ENCODE measurements at regions not wholly inside any gene's neighbourhood (a gene's known extent, or its start where the extent isn't known, plus 50 kb on each side); places are given as distances from the start of the nearest gene placed in this dataset.
"Not testable (repeated sequence)": the region's sequence is repeated elsewhere in the genome, so short reads cannot be mapped to it uniquely, and the experiment has no call there.

DNA sequence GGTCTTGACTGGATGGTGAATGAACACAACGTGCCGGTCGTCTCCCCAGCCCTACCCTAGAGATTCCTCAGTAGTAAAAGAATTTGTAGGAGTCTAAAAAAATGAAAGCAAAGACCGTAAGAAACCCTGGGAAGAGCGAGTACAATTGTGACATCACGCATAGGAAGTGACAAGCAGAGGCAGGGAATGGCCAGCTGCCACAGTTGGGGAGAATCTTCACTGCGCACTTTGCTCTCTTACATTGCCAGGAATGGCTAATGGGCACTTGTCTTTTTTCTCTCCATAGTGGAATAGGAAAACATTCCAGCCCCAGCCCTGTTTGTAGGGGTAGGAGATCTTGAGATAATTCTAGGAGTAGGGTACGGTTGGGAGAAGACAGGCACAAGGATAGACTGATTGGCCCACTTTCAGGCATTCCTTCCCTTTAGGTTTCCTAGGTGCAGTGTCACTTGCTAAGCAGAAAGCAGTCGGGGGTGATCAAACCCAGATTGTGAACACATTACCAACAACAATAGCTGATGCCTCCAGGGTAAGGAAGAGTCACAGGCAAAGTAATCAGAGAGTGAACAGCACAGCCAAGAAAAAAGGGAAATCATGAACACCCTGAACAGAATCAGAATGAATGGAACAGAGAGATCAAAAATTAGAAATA is 302.7 kb downstream of the MAN2A1 start:
- no peak for DNase-seq

DNA sequence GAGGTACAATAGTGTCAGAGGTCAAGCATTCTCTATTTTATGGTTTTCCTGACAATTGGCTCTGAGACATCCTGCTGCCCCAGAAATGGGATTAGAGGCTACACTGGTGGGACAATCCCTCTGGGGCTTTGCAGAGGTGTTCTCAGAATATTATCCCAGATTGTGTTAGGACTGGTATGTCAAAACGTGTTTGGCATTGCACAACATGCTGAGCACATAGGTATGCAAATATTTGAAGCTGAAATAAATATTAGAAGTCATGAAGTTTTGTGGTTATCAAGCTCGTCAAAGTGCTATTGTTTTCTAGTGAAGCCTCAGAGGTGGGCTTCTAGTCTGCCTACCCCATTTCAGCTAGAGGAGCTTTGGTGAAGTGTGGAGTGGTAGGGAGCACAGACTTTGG is 304.4 kb downstream of the MAN2A1 start:
- DNase-seq, result no peak

DNA sequence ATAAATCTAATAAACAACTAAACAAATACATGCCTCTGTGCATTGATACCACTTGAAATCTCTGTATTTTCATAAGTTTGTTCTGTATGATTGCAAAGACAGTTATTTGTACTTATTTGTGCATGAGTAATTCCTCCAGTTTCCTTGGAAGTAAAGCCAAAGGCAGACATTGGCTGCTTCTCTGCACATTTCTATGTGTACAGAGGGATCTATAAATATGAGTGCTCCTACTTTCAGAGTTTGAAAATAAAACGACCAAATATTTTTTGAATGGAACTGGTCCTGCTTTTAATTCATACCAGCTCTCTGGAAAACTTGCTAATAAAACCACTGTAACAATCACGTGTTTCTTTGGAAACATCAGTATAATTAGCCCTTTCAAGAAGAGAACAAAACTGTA is 306.5 kb downstream of the MAN2A1 start:
- DNase-seq, result no peak

DNA sequence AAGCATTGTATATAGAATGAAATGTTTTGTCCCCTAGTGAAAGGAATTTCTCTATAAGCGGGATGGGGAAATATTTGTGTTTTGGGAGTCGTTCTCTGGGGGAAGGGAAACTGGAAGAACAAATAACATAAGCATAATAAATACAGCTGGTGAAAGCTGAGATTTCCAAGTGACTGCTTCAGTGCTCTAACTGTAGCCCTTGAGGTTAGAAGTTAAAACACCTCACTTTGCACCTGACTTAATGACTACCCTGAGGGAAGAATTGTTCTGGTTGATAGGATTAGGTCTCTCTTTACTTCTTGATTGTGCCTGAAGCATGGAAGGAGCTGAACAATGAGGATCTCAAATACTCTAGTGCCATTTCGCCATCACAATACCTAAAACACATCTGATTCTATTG is 307.4 kb downstream of the MAN2A1 start:
- no peak for DNase-seq

DNA sequence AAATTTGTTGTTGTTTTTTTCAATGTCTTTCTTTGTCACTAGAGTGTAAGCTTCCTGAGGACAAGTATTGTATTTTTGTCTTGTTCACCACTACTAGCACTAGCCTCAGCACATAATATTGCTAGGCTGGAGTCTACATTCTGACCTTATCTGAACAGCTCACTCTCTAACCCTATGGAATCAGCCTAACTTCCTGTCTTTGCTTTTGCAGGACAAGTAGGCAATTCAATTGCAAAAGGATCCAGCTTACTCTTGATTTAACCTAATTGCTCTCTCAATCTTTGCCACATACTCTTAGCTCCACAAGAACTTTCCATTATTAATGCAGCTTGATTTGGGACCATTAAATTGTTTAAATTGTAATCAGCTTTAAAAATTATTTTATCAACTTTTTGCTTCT is 308.5 kb downstream of the MAN2A1 start:
- no peak for DNase-seq

DNA sequence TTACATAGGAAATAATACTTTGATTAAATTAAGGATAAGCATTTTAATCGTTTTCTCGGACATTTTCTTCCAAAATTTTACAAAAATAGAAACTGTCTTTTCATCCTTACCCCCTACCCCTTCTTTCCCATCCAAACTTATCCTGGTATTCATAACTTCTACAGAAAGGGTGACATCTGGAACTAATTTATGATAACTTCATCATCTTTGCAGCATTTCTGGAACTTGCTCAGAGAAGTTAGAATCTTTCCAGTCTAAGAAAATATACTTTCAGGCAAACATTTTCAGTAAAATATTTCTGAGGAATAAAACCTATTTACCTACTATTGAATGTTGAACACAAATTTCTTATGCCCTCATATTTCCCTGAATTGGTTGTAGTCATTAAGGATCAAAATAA is 309.0 kb downstream of the MAN2A1 start:
- DNase-seq, result no peak

DNA sequence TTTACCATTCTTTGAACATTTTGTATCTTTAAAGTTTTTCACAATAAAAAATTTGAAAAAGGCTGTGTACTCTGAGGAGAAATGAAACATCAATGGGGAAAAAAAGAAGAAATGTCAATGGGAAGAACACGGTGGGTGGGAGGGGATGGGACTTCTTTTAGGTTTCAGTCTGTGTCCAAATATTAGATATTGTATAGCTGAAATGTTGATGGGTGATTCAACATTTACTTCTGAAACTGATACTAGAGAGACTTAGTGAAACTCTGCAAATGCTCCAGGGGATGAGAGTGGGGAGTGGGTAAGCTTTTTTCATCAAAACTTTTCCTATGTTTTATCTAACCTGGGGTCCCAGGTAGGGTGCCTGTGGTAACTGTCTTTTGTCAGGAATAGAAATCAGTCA is 311.9 kb downstream of the MAN2A1 start:
- DNase-seq, result no peak

DNA sequence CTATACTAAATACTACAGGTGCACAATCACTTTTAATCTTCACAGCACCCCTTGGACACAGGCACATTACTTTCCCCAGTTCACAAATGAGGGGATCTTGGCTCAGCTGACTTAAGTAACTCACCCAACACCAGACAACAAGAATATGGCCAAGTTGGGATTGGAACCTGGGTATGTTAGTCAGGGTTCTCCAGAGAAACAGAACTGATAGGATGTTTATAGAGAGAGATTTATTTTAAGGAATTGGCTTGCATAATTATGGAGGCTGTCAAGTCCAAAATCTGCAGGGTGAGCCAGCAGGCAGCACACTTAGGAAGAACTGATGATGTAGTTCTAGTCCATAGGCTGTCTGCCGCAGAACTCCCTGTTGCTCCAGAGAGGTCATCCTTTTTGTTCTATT is 312.9 kb downstream of the MAN2A1 start:
- no peak for DNase-seq

DNA sequence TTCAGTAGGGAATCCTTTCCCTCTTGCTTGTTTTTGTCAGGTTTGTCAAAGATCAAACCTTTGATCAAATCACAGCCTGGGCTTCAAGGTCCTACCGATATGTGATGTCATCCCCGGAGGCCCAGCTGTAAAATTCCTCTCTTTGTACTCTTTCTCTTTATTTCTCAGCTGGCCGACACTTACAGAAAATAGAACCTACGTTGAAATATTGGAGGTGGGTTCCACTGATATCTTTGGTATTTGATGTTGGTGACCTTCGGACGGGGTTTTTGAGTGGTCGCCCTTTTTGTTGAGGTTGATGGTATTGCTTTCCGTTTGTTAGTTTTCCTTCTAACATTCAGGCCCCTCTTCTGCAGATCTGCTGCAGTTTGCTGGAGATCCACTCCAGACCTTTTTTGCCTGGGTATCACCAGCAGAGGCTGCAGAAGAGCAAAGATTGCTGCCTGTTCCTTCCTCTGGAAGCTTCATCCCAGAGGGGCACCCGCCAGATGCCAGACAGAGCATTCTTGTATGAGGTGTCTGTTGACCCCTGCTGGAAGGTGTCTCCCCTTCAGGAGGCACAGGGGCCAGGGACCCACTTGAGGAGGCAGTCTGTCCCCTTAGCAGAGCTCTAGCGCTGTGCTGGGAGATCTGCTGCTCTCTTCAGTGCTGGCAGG is 316.3 kb downstream of the MAN2A1 start:
- DNase-seq, result not testable (repeated sequence)

DNA sequence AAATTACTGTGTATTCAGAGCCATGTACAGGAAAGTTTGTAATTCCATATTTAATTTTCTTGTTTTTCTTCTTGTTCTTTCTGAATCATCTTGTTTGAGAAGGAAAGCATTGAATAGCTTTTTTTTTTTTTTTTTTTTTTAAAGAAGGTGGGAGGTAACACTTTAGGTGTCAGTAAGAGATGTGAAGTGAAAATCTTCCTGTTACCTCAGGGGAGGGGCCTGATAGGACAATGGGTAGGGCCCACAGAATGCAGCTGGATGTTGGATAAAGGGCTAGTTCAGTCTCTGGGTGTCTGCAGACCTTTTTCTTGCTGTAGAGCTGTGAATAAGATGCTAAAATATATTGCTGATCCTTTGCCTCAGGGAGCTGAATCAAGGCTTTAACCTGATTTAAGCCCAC is 317.4 kb downstream of the MAN2A1 start:
- no peak for DNase-seq

DNA sequence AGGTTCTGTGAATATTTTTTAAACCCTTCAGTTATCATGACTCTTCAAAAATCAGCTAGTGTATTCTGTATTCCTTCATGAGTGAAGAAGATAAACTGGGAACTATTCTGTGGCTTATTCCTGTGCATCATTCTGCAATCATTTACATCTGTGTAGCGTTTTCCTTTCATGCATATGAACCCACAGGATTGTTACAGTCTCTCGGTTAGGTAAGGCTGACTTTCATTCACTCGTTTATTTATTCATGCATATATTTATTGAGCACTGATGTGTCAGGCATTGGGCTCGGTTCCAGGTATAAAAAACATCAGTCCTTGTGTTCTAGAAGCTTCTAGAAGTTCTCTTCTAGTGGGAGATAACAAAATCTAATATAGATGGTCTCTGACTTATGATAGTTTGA is 318.4 kb downstream of the MAN2A1 start:
- DNase-seq, result no peak

DNA sequence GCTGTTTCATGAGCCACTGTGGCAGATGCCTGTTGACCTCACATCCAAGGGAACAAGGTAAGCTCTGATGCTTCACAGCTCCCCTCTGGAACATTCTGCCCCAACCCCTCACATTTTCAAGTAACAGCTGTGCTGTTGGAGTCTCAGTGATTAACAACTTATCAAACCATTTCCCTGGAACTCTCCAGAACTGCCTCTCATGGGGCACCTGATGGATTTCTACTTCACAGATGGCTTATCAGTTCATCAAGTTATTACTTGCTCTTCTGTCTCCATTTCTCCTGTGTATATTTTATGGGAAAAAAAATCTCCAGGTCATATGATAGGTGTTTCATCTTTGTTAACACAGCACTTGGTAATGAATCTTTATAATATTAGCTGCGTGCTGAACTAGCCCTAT is 322.4 kb downstream of the MAN2A1 start:
- DNase-seq, result no peak

DNA sequence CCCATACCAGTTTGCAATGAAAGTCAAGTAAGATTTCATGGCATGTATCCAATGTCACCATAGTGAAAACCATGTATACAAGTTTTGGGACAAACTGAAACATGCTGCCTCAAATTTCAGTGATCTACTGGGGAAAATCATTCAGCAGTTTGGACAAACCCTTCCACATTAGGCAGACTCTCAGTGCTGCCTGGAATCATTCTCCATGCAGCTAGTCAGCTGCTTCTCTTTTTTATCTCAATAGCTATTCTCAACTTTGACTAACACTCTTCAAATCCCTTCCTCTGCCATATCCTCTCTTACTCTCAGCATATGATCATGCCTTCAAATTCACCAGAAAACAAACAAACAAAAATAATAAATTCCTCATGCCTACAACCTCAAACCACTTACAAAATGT is 323.3 kb downstream of the MAN2A1 start:
- DNase-seq, result no peak

DNA sequence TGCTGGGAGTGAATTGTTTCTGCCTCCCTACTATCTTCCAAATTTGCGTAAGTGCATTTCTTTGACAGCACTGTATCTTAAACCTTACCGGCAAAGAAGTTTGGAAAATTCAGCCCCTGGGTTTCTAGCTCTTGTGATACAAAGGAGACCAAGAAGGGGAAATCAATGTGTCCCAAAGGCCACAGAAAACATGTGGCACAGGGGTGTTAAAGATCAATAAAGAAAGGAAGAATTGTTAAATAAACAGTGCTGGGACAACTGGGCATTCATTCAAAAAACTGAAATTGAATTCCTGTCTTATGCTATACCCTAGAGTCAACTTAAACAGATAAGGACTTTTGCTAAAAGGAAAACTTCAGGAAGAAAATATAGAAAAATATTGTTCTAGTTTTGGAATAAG is 328.1 kb downstream of the MAN2A1 start:
- no peak for DNase-seq

DNA sequence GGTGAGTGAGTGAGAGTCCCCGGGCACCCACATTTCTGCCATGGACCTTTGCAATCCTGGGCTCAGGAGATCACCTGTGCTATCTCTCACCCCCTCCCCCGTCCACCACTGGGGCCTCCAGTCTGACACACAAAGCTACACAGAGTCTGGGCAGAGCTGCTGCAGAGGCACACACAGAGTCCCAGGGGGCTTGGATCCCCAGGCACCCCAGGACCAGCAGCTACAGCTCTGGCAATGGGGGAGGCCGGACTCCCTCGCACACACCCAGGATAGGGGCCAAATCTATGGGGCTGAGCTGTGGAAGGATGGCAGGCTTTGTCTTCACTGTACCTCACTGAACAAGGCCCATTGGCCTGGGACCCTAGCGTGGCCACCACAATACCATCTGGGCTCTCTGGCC is 328.8 kb downstream of the MAN2A1 start:
- no peak for DNase-seq

DNA sequence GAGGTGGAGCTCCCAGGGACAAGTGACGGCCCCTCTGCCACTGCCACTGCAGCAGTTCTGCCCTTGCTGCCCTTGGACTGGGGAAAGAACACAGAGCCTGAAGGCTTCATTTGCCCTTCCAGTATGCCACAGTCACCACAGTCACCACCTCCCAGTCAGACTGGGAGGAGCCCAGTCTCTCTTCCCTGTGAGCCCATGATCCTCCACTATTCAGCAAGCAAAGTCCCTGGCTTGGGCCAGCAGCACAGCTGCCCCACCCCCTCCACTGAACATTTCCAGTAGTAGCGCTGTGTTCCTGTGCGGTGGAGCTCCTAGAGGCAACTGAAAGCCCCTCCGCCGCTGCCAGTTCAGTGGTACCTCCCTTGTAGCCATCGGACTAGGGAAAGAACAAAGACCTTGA is 329.4 kb downstream of the MAN2A1 start:
- no peak for DNase-seq

DNA sequence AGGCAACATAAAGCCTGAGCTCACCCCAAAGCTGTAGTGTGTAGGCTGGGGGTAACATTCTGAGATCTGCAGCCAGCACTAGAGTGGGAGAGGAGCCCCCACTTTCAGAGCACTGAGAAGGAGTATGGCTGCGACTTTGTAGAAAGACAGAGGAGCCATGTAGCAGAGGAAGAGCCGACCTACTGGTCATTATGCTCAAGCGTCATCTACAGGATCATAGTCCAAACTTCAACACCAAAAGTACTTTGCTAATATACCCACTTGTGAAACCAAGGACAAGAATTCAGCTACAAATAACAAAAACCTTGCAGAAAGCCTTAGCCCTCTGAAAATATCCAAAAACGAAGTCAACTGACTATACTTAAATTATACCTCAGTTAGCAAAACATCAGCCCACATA is 330.1 kb downstream of the MAN2A1 start:
- no peak for DNase-seq

DNA sequence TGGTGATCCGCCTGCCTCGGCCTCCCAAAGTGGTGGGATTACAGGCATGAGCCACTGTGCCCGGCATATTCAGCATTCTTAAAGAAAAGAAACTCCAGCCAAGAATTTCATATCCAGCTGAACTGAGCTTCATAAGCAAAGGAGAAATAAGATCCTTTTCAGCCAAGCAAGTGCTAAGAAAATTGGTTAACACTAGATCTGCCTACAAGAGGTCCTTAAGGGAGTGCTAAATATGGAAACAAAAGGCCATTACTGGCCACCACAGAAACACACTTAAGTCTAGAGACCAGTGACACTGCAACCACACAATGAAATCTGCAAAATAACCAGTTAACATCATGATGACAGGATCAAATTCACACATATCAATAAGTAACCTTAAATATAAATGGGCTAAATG is 331.5 kb downstream of the MAN2A1 start:
- DNase-seq, result no peak

DNA sequence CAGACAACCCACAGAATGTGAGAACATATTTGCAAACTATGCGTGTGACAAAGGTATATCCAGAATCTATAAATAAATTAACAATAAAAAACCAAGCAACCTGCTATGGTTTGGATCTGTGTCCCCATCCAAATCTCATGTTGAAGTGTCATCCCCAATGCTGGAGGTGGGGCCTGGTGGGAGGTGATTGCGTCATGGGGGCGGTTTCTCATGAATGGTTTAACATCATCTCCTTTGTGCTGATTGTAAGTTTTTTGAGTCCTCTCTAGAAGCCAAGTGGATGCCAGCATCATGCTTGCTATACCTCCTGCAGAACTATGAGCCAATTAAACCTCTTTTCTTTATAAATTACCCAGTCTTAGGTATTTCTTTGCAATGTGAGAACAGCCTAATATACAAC is 335.4 kb downstream of the MAN2A1 start:
- no peak for DNase-seq

DNA sequence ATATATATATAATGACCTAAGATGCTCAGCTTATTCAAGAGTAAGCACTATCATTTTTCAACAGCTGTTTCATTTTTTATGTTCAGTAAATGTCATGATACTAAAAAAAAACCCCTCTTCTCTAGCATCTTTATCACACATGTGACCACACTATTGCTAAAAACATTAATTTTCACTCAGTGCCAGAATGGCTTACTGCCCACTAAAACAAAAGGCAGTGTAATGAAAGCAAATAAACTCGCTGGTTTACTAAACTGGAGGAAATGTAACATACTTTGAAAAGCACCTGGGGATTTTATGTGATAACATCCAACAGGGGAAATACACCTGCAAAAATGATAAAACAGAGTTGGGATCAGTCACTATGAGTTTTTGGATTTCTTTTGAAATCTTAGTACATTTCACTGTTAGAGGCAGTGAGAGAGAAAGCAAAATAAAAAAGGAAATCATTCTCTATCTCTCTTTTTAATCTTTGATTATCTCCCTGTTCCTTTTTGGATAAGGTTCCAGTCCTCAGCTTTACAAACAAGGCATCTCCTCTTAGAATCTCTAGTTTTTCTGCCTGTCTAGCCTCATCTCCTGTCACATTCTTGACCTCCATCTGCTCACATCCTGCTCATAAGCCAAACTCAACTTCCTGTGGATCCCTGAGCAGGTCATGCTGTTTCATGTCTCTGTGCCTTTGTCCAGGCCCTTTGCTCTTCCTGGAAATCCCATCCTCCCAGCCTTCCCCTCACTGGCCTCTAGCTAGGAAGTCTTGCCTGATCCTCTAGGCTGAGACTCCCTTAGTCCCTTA is 338.0 kb downstream of the MAN2A1 start:
- DNase-seq, result no peak

DNA sequence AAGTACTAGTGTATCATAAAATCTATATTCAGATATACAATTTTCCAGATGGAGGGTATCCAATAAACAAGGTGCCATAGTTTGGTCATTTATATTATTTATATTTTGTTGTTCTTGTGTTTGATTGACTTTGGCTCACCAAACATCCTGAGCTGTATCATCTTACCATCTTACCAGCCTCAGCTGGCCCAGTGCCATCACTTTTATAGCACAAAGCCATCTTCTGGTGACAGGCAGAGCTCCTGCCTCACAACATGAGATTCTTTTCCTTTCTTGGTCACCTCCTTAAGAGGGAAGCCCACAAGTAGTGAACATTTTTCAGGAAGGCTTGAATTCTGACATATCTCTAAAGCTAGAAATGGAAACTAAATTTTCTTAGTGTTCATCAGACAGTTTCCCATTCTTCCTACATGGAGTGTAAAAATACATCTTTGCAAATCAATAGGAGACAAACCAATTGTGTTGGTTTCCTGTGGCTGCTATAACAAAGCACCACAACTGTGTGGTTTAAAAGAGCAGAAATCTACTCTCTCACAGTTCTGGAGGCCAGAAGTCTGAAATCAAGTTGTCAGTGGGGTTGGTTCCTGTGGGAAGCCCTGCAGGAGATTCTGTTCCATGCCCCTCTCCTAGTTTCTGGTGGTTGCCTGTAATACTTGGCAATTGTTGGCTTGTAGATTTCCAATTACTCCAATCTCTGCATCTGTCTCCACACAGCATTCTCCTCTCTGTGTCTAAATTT is 341.8 kb downstream of the MAN2A1 start:
- DNase-seq, result no peak

DNA sequence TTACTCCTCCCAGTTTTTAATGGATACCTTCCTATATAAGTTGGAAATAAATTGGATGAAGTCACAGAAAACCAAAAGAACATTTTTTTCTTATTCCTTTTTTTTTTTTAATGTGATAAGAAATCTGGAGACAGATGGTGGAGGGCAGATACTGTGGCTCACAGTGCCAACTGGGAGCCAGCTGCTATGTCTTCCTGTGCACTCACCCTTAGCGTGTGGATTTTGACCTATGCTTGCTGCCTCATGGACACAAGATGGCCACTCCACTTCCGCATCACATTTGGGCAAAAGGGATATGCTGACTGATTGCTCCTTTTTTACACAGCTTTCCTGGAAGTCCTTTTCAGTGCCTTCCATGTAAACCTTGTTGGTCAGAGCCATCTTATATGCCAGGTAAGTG is 342.6 kb downstream of the MAN2A1 start:
- no peak for DNase-seq

DNA sequence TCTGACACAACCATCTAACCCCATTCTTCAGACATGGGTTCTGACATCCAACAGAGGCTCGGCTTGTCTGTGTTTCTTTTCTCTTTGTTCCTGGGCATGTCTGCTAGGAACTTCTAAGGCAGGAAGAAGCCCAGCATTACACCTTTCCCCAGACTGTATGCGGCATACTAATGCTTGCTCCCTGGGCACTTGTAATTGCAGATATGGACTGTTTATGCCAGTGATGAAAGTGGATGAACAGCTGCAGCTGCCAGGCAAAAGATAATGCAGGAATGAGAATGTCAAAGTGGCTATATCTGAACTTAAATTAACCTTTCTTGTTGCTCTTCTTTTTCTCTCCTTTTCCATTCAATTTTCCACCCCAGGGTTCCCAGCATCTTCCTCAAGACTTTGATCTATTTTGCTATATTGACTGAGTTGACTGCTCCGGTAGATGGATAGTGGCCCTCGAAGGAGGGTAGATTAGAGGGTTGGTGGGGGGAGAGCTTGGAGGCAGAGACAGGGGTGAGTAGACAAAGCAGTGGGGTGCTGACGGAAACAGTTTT is 344.4 kb downstream of the MAN2A1 start:
- no peak for DNase-seq
